HepG2 (cell line): ENCODE measurements at regions not wholly inside any gene's neighbourhood (a gene's known extent, or its start where the extent isn't known, plus 50 kb on each side); places are given as distances from the start of the nearest gene placed in this dataset.

Experiments
- ATAC-seq: fragments of 200-7000 bp; cut with Tn5 transposase; 3 replicates; pipeline ENCODE4 v1.9.1; 2020; ENCODE audit warnings: mild to moderate bottlenecking, moderate library complexity
- BruUV-seq: library from RNA; stranded (reverse); fragments of 400-500 nt; replicated peaks from 2 replicates; lab custom pipeline; 2021; lab: Mats Ljungman, UMichigan
- CTCF ChIA-PET: fragments of 300-600 bp; formaldehyde crosslinking; extraction: SDS; loops from one replicate; lab custom pipeline; 2021; ENCODE audit warnings: low total read pairs, inconsistent platforms, low intra/inter-chr PET ratio; lab: Yijun Ruan, JAX
- POLR2A ChIA-PET: fragments of 350-600 bp; sonication (Branson Sonifier 250); formaldehyde crosslinking; loops from one replicate; lab custom pipeline; 2020; ENCODE audit warnings: antibody characterized with exemption, inconsistent platforms; lab: Yijun Ruan, JAX
- DNase-seq: peaks from one replicate; pipeline ENCODE4 v3.0.0-alpha.2; 2015; ENCODE audit warnings: low spot score
- FAIRE-seq: peaks from 3 replicates; lab custom pipeline; 2011; peaks lifted over from hg19 to GRCh38; lab: Jason Lieb, UNC
- H2AFZ ChIP-seq: one replicate; pipeline ENCODE4 v1.6.1; 2011; ENCODE audit warnings: low read length, inconsistent platforms
- H3K27ac ChIP-seq: fragments of 300-600 bp; 3 replicates; pipeline ENCODE4 v1.8.0; 2011; ENCODE audit warnings: mixed run types, mild to moderate bottlenecking, mixed read lengths, low read length, inconsistent platforms; ENCODE audit not compliant: insufficient read depth; ENCODE audit errors: extremely low read length
- H3K27me3 ChIP-seq, 2 experiments: fragments of 200-600 bp in 1 of 2; 2 replicates in 1 of 2; 3 replicates in 1 of 2; pipeline versions ENCODE4 v1.6.0 to v1.8.0; 2011; ENCODE audit warnings: low read length in 2 of 2, mild to moderate bottlenecking in 2 of 2, moderate library complexity in 2 of 2, inconsistent platforms in 1 of 2; ENCODE audit not compliant: insufficient read depth in 2 of 2, control insufficient read depth in 1 of 2
- H3K36me3 ChIP-seq, 2 experiments: fragments of 200-600 bp in 1 of 2; replicated peaks in 1 of 2; 2 replicates in 1 of 2; 3 replicates in 1 of 2; pipeline versions ENCODE4 v1.5.1 to v1.8.0; 2011; ENCODE audit warnings: low read length in 2 of 2, inconsistent platforms in 1 of 2; ENCODE audit not compliant: insufficient read depth in 2 of 2, control insufficient read depth in 1 of 2
- H3K4me1 ChIP-seq: 2 replicates; pipeline ENCODE4 v1.5.1; 2012; ENCODE audit warnings: low read length, inconsistent platforms; ENCODE audit not compliant: insufficient read depth
- H3K4me2 ChIP-seq: 2 replicates; pipeline ENCODE4 v1.6.0; 2011; ENCODE audit warnings: low read depth, low read length, inconsistent platforms
- H3K4me3 ChIP-seq, 3 experiments: fragments of 200-600 bp in 1 of 3; sonication (generic), shearing (Covaris generic) in 1 of 3; replicated peaks in 1 of 3; 2 replicates each; pipeline ENCODE4 v1.5.1; 2011 to 2016; ENCODE audit warnings: low read length in 3 of 3, inconsistent platforms in 2 of 3, low read depth in 2 of 3, mild to moderate bottlenecking in 2 of 3, control low read depth in 1 of 3, mixed read lengths in 1 of 3; ENCODE audit not compliant: insufficient read depth in 1 of 3
- H3K79me2 ChIP-seq: one replicate; pipeline ENCODE4 v1.6.1; 2011; ENCODE audit warnings: low read length, inconsistent platforms; ENCODE audit not compliant: insufficient read depth
- H3K9ac ChIP-seq: 2 replicates; pipeline ENCODE4 v1.6.0; 2011; ENCODE audit warnings: mild to moderate bottlenecking, low read depth, low read length, inconsistent platforms; ENCODE audit not compliant: insufficient read depth
- H3K9me3 ChIP-seq: 2 replicates; pipeline ENCODE4 v1.5.1; 2012; ENCODE audit warnings: mild to moderate bottlenecking, low read length
- H4K20me1 ChIP-seq: 2 replicates; pipeline ENCODE4 v1.6.0; 2011; ENCODE audit warnings: inconsistent platforms, mild to moderate bottlenecking, low read length, moderate library complexity; ENCODE audit not compliant: insufficient read depth
- CREM ChIP-seq, 2 experiments: sonication (generic) in 1 of 2; formaldehyde crosslinking in 1 of 2; IDR thresholded peaks; 2 replicates each; pipeline versions ENCODE4 v1.4.0 to v1.6.1; 2016 to 2020; ENCODE audit warnings: antibody characterized with exemption in 1 of 2, mild to moderate bottlenecking in 1 of 2, missing genetic modification reagents in 1 of 2
- DZIP1 ChIP-seq: sonication (generic); formaldehyde crosslinking; IDR thresholded peaks from 2 replicates; pipeline ENCODE4 v1.5.0; 2020; ENCODE audit warnings: mild to moderate bottlenecking, missing genetic modification reagents
- GATAD2A ChIP-seq: IDR thresholded peaks from 2 replicates; pipeline ENCODE4 v1.6.1; 2016
- THYN1 ChIP-seq: sonication (generic); formaldehyde crosslinking; IDR thresholded peaks from 2 replicates; pipeline ENCODE4 v1.8.1; 2023; ENCODE audit warnings: low read depth, mild to moderate bottlenecking, moderate library complexity, missing genetic modification reagents, borderline replicate concordance
- ZBED4 ChIP-seq: sonication (generic); formaldehyde crosslinking; IDR thresholded peaks from 2 replicates; pipeline ENCODE4 v1.4.0; 2020; ENCODE audit warnings: missing genetic modification reagents, borderline replicate concordance
- ZBTB14 ChIP-seq: sonication (generic); formaldehyde crosslinking; IDR thresholded peaks from 2 replicates; pipeline ENCODE4 v1.4.0; 2020; ENCODE audit warnings: missing genetic modification reagents
- ZNF232 ChIP-seq: sonication (generic); formaldehyde crosslinking; IDR thresholded peaks from 2 replicates; pipeline ENCODE4 v1.4.0; 2020; ENCODE audit warnings: missing genetic modification reagents, borderline replicate concordance
- ZNF468 ChIP-seq: sonication (generic); formaldehyde crosslinking; IDR thresholded peaks from 2 replicates; pipeline ENCODE4 v1.8.0; 2022; ENCODE audit warnings: mild to moderate bottlenecking, moderate library complexity, missing genetic modification reagents
- ZNF652 ChIP-seq: IDR thresholded peaks from 2 replicates; pipeline ENCODE4 v1.6.1; 2016; ENCODE audit warnings: low read depth, borderline replicate concordance
- ZNF747 ChIP-seq: sonication (generic); formaldehyde crosslinking; IDR thresholded peaks from 2 replicates; pipeline ENCODE4 v1.8.1; 2023; ENCODE audit warnings: missing genetic modification reagents, mild to moderate bottlenecking, borderline replicate concordance
- WGBS: methylation state at CpG from one replicate; pipeline ENCODE4 v1.1.6; 2017; ENCODE audit warnings: low lambda C conversion rate; 5-methylcytosine and 5-hydroxymethylcytosine counted together
- in situ Hi-C: cut with HindIII; loops from 2 replicates; pipeline ENCODE4 v1.10.0; 2017; ENCODE audit warnings: low pct_unique_long_range_greater_than_20kb; ENCODE audit not compliant: extremely low pct_ligation_motif_present
- intact Hi-C: fragments of 100-400 bp; cut with micrococcal nuclease; formaldehyde crosslinking; loops from one replicate; pipeline ENCODE4 v1.10.0; 2022; ENCODE audit not compliant: unreplicated experiment

- H3K4me1 ChIP-seq: no peaks in the 10 kb centered on the region
- 44% methylated on average over 10 of the region's 10 CpGs for WGBS
- no peak overlapping the region for H3K4me2 ChIP-seq
- ChIA-PET POLR2A (no interaction called here), CTCF (no interaction called here)
- no peaks in the 10 kb centered on the region for H3K79me2 ChIP-seq
- H3K4me3 ChIP-seq: no peak overlapping the region
- H4K20me1 ChIP-seq: no peaks in the 10 kb centered on the region
- H3K27ac ChIP-seq: no peak overlapping the region
- H2AFZ ChIP-seq: no peak overlapping the region
- intact Hi-C loops: no loop called here
- peaks cover 6% of the 10 kb centered on the region; the same call in 1 of the 2 replicates for H3K9me3 ChIP-seq
- FAIRE-seq (no peak), DNase-seq (no peak), ATAC-seq (no peak)
- in situ Hi-C loops: no loop called here
- peaks cover 0 to 19% of the 10 kb centered on the region in 2 experiments; a peak in 3 of 5 replicates for H3K27me3 ChIP-seq
- no TSS peak for BruUV-seq
- H3K36me3 ChIP-seq: no peaks in the 10 kb centered on the region
- H3K9ac ChIP-seq: no peak overlapping the region
- TF ChIP-seq ZNF747 (no peak), ZBED4 (CRISPR knock-in tag) (no peak), ZBTB14 (CRISPR knock-in tag) (no peak), CREM (IDR thresholded peaks at IDR 0.05) (no peak), CREM (CRISPR knock-in tag; IDR thresholded peaks at IDR 0.05) (no peak), THYN1 (CRISPR knock-in tag) (no peak), DZIP1 (no peak), ZNF468 (CRISPR knock-in tag) (no peak), GATAD2A (CRISPR knock-in tag) (no peak), ZNF652 (no peak), ZNF232 (CRISPR knock-in tag) (no peak)
Measured at GRCh38 chr12:93970900-93971688, 177.3 kb upstream of the PLXNC1 start.
